Fibroblast of lung (primary cell): ENCODE measurements at regions not wholly inside any gene's neighbourhood (a gene's known extent, or its start where the extent isn't known, plus 50 kb on each side); places are given as distances from the start of the nearest gene placed in this dataset.

Source experiments
- EZH2 ChIP-seq: IDR thresholded peaks from 2 replicates; pipeline ENCODE4 v1.5.1; 2012; ENCODE audit warnings: low read length, control low read depth, mild to moderate bottlenecking; ENCODE audit errors: missing control alignments
- TF ChIP-seq, protein P1 (sequence below), 2 donors: IDR thresholded peaks in 1 of 2; conservative IDR thresholded peaks in 1 of 2; 1 replicate in 1 of 2; 2 replicates in 1 of 2; pipeline ENCODE4 v1.5.1; 2011 to 2012; ENCODE audit warnings: low read length in 2 of 2, control low read depth in 1 of 2, inconsistent platforms in 1 of 2, low read depth in 1 of 2, mild to moderate bottlenecking in 1 of 2

DNA sequence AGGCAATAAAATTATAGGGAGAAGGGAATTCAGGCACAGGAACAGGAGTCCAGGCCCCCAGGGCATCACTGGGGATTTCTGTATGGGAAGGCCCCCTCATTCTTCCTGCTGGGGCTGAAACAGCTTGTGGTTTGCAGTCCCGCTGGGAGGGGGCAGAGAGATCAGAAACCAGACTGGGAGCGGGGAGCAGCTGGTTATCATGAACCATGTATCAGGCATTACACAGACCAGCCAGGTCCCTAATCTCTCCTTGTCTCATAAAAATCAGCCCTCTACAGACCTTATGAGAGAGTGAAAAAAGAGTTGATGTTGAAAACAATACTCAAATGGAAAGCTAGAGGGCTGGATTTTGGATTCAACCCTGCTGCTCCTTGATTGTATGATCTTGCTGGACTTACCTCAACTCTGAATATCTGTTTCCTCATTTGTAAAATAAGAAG, 93.4 kb upstream of the F3 start:
- TF ChIP-seq, protein P1, sequence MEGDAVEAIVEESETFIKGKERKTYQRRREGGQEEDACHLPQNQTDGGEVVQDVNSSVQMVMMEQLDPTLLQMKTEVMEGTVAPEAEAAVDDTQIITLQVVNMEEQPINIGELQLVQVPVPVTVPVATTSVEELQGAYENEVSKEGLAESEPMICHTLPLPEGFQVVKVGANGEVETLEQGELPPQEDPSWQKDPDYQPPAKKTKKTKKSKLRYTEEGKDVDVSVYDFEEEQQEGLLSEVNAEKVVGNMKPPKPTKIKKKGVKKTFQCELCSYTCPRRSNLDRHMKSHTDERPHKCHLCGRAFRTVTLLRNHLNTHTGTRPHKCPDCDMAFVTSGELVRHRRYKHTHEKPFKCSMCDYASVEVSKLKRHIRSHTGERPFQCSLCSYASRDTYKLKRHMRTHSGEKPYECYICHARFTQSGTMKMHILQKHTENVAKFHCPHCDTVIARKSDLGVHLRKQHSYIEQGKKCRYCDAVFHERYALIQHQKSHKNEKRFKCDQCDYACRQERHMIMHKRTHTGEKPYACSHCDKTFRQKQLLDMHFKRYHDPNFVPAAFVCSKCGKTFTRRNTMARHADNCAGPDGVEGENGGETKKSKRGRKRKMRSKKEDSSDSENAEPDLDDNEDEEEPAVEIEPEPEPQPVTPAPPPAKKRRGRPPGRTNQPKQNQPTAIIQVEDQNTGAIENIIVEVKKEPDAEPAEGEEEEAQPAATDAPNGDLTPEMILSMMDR (conservative IDR thresholded peaks at IDR 0.05 in 1 of 2, IDR thresholded peaks at IDR 0.05 in 1 of 2; ENCODE audit: low read depth in 1 of 2, low read length in 2 of 2) = no peak
- TF ChIP-seq EZH2 = no peak
